ENCODE measurements at regions not wholly inside any gene's neighbourhood (a gene's known extent, or its start where the extent isn't known, plus 50 kb on each side); places are given as distances from the start of the nearest gene placed in this dataset.

- DNase-seq, result no peak
Observed at GRCh38 chr7:142353147-142354060, 95.5 kb upstream of the PRSS58 start.

GRCh38 chr7:142352543-142352942 is 94.7 kb upstream of the PRSS58 start:
- no peak for DNase-seq

GRCh38 chr7:142351145-142351544 is 93.3 kb upstream of the PRSS58 start:
- DNase-seq, result no peak

- DNase-seq, result no peak
Observed at GRCh38 chr7:142349670-142350405, 92.0 kb upstream of the PRSS58 start.

- no peak for DNase-seq
Observed at GRCh38 chr7:142348921-142349405, 91.1 kb upstream of the PRSS58 start.

GRCh38 chr7:142348100-142348499 is 90.2 kb upstream of the PRSS58 start:
- DNase-seq, result no peak

GRCh38 chr7:142347091-142347490 is 89.2 kb upstream of the PRSS58 start:
- DNase-seq, result no peak

- no peak for DNase-seq
Observed at GRCh38 chr7:142345811-142346210, 88.0 kb upstream of the PRSS58 start.

GRCh38 chr7:142338633-142339501 is 81.0 kb upstream of the PRSS58 start:
- peak; percentile 66 to 79 for DNase-seq

- no peak for DNase-seq
Observed at GRCh38 chr7:142337054-142338001, 79.5 kb upstream of the PRSS58 start.

GRCh38 chr7:142334806-142335205 is 76.9 kb upstream of the PRSS58 start:
- DNase-seq, result no peak

- no peak for DNase-seq
Observed at GRCh38 chr7:142334236-142334635, 76.4 kb upstream of the PRSS58 start.

- DNase-seq, result no peak
Observed at GRCh38 chr7:142332421-142332820, 74.6 kb upstream of the PRSS58 start.

GRCh38 chr7:142331941-142332340 is 74.1 kb upstream of the PRSS58 start:
- no peak for DNase-seq

- DNase-seq, result no peak
Observed at GRCh38 chr7:142329062-142329790, 71.4 kb upstream of the PRSS58 start.

GRCh38 chr7:142328551-142328950 is 70.7 kb upstream of the PRSS58 start:
- DNase-seq, result no peak

GRCh38 chr7:142327628-142328405 is 70.0 kb upstream of the PRSS58 start:
- DNase-seq, result no peak

GRCh38 chr7:142323706-142324105 is 65.8 kb upstream of the PRSS58 start:
- DNase-seq, result peak; percentile 59 to 69

GRCh38 chr7:142321391-142321790 is 63.5 kb upstream of the PRSS58 start:
- DNase-seq, result no peak

- DNase-seq, result no peak
Observed at GRCh38 chr7:142320883-142321282, 63.0 kb upstream of the PRSS58 start.

All from NCI-H2081 (cell line).